ENCODE measurements at regions not wholly inside any gene's neighbourhood (a gene's known extent, or its start where the extent isn't known, plus 50 kb on each side); places are given as distances from the start of the nearest gene placed in this dataset.

GRCh38 chr6:23630726-23631635 is 495.0 kb upstream of the NRSN1 start:
- Histone ChIP-seq H3K27me3 (ENCODE audit: insufficient read depth, low read depth) (no peaks in the 10 kb centered on the region), H3F3A (ENCODE audit: insufficient read depth, low read depth) (no peaks in the 10 kb centered on the region), H3K9me2 (ENCODE audit: insufficient read depth) (no peaks in the 10 kb centered on the region), H3K4me2 (no peak overlapping the region), H3K27ac (no peak overlapping the region), H3K4me3 (no peak overlapping the region), H3K4me1 (replicated peaks; ENCODE audit: insufficient read depth) (no peaks in the 10 kb centered on the region), H2AFZ (no peak overlapping the region), H3K9me3 (ENCODE audit: insufficient read depth, low read depth) (no peaks in the 10 kb centered on the region), H3K36me3 (ENCODE audit: low read depth) (no peaks in the 10 kb centered on the region), H4K20me1 (ENCODE audit: insufficient read depth) (no peaks in the 10 kb centered on the region), H3K79me2 (ENCODE audit: low read depth) (no peaks in the 10 kb centered on the region)
- ChIA-PET POLR2A (ENCODE audit: unreplicated experiment) (no interaction called here), CTCF (no interaction called here)
- no TSS peak for BruUV-seq (replicated peaks)
- TF ChIP-seq CTCF (conservative IDR thresholded peaks at IDR 0.05) (no peak), EZH2 (IDR thresholded peaks at IDR 0.05; ENCODE audit: low read depth) (no peak)
- intact Hi-C loops (cut with micrococcal nuclease; ENCODE audit: unreplicated experiment) = no loop called here
- DNase-seq = no peak

DNA sequence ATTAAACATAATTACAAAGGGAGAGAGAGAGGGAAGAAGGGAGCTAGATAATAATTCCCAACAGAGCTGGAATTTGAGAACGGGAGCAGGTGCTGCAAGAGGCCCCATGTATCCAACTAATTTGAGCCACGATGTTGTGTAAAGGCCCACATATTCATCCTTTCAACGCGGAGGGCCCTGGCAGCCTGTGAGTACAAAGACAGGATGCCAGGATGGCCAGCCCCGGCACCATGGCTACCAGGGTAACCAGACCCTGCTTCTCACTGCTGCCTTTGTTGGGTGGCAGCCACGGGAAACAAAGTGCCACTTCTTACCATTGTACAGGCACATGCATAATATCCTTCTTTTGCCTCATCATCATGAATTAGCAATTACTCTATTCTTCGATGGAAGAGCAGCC is 492.0 kb upstream of the NRSN1 start:
- Histone ChIP-seq H3K27ac (no peak overlapping the region), H3K36me3 (ENCODE audit: low read depth) (no peaks in the 10 kb centered on the region), H3K4me2 (no peak overlapping the region), H3K4me3 (no peak overlapping the region), H3K27me3 (ENCODE audit: insufficient read depth, low read depth) (no peaks in the 10 kb centered on the region), H2AFZ (no peak overlapping the region), H3K9me2 (ENCODE audit: insufficient read depth) (no peaks in the 10 kb centered on the region), H3K9me3 (ENCODE audit: insufficient read depth, low read depth) (no peaks in the 10 kb centered on the region), H3F3A (ENCODE audit: insufficient read depth, low read depth) (no peaks in the 10 kb centered on the region), H3K79me2 (ENCODE audit: low read depth) (no peaks in the 10 kb centered on the region), H3K4me1 (replicated peaks; ENCODE audit: insufficient read depth) (no peaks in the 10 kb centered on the region), H4K20me1 (ENCODE audit: insufficient read depth) (no peaks in the 10 kb centered on the region)
- ChIA-PET POLR2A (ENCODE audit: unreplicated experiment) (no interaction called here), CTCF (no interaction called here)
- intact Hi-C loops (cut with micrococcal nuclease; ENCODE audit: unreplicated experiment) = no loop called here
- TF ChIP-seq EZH2 (IDR thresholded peaks at IDR 0.05; ENCODE audit: low read depth) (no peak), CTCF (conservative IDR thresholded peaks at IDR 0.05) (no peak)
- no peak for DNase-seq
- no TSS peak for BruUV-seq (replicated peaks)

GRCh38 chr6:23635150-23635549 is 490.9 kb upstream of the NRSN1 start:
- no peaks in the 10 kb centered on the region for H3K9me2 ChIP-seq (ENCODE audit: insufficient read depth)
- BruUV-seq (replicated peaks) = no TSS peak
- H4K20me1 ChIP-seq (ENCODE audit: insufficient read depth) = no peaks in the 10 kb centered on the region
- CTCF ChIA-PET = no interaction called here
- no peaks in the 10 kb centered on the region for H3K4me1 ChIP-seq (replicated peaks; ENCODE audit: insufficient read depth)
- H3K36me3 ChIP-seq (ENCODE audit: low read depth) = no peaks in the 10 kb centered on the region
- H3K27me3 ChIP-seq (ENCODE audit: insufficient read depth, low read depth) = no peaks in the 10 kb centered on the region
- DNase-seq = no peak
- H3F3A ChIP-seq (ENCODE audit: insufficient read depth, low read depth) = no peaks in the 10 kb centered on the region
- intact Hi-C loops (cut with micrococcal nuclease; ENCODE audit: unreplicated experiment) = no loop called here
- no peak overlapping the region for H3K4me3 ChIP-seq
- H3K79me2 ChIP-seq (ENCODE audit: low read depth) = no peaks in the 10 kb centered on the region
- H2AFZ ChIP-seq = no peak overlapping the region
- POLR2A ChIA-PET (ENCODE audit: unreplicated experiment) = no interaction called here
- no peak overlapping the region for H3K27ac ChIP-seq
- TF ChIP-seq CTCF (conservative IDR thresholded peaks at IDR 0.05) (no peak), EZH2 (IDR thresholded peaks at IDR 0.05; ENCODE audit: low read depth) (no peak)
- no peak overlapping the region for H3K4me2 ChIP-seq
- H3K9me3 ChIP-seq (ENCODE audit: insufficient read depth, low read depth) = no peaks in the 10 kb centered on the region
